ENCODE measurements at regions not wholly inside any gene's neighbourhood (a gene's known extent, or its start where the extent isn't known, plus 50 kb on each side); places are given as distances from the start of the nearest gene placed in this dataset.

GRCh38 chr17:77697480-77698400, 260.8 kb upstream of the TNRC6C start:
- no peak for DNase-seq (ENCODE audit: low read depth in 2 of 2)

- DNase-seq (ENCODE audit: low read depth in 2 of 2), result no peak
These were observed 259.4 kb upstream of the TNRC6C start for GRCh38 chr17:77698903-77699623.

GRCh38 chr17:77700165-77700881, 258.2 kb upstream of the TNRC6C start:
- DNase-seq (ENCODE audit: low read depth in 2 of 2), result no peak

GRCh38 chr17:77701996-77702395, 256.5 kb upstream of the TNRC6C start:
- no peak for DNase-seq (ENCODE audit: low read depth in 2 of 2)

GRCh38 chr17:77704048-77704815, 254.3 kb upstream of the TNRC6C start:
- DNase-seq (ENCODE audit: low read depth in 2 of 2), result no peak

- no peak for DNase-seq (ENCODE audit: low read depth in 2 of 2)
These were observed 251.6 kb upstream of the TNRC6C start for GRCh38 chr17:77706938-77707337.

- no peak for DNase-seq (ENCODE audit: low read depth in 2 of 2)
These were observed 251.0 kb upstream of the TNRC6C start for GRCh38 chr17:77707546-77707945.

- no peak for DNase-seq (ENCODE audit: low read depth in 2 of 2)
These were observed 250.5 kb upstream of the TNRC6C start for GRCh38 chr17:77708049-77708448.

GRCh38 chr17:77708936-77709335, 249.6 kb upstream of the TNRC6C start:
- no peak for DNase-seq (ENCODE audit: low read depth in 2 of 2)

GRCh38 chr17:77709594-77709993, 248.9 kb upstream of the TNRC6C start:
- no peak for DNase-seq (ENCODE audit: low read depth in 2 of 2)

GRCh38 chr17:77712578-77712977, 245.9 kb upstream of the TNRC6C start:
- DNase-seq (ENCODE audit: low read depth in 2 of 2), result no peak

GRCh38 chr17:77716289-77716926, 242.1 kb upstream of the TNRC6C start:
- DNase-seq (ENCODE audit: low read depth in 2 of 2), result no peak

- no peak for DNase-seq (ENCODE audit: low read depth in 2 of 2)
These were observed 240.4 kb upstream of the TNRC6C start for GRCh38 chr17:77717941-77718668.

- no peak for DNase-seq (ENCODE audit: low read depth in 2 of 2)
These were observed 239.9 kb upstream of the TNRC6C start for GRCh38 chr17:77718669-77718961.

- DNase-seq (ENCODE audit: low read depth in 2 of 2), result no peak
These were observed 238.7 kb upstream of the TNRC6C start for GRCh38 chr17:77719806-77720205.

GRCh38 chr17:77720946-77721845, 237.3 kb upstream of the TNRC6C start:
- DNase-seq (ENCODE audit: low read depth in 2 of 2), result no peak

GRCh38 chr17:77721846-77722160, 236.7 kb upstream of the TNRC6C start:
- no peak for DNase-seq (ENCODE audit: low read depth in 2 of 2)

- no peak for DNase-seq (ENCODE audit: low read depth in 2 of 2)
These were observed 236.1 kb upstream of the TNRC6C start for GRCh38 chr17:77722366-77722765.

GRCh38 chr17:77723071-77723908, 235.2 kb upstream of the TNRC6C start:
- DNase-seq (ENCODE audit: low read depth in 2 of 2), result no peak
